DMS114 treated with DMSO at 0.1 percent for 48 hours (cell line): ENCODE measurements at regions not wholly inside any gene's neighbourhood (a gene's known extent, or its start where the extent isn't known, plus 50 kb on each side); places are given as distances from the start of the nearest gene placed in this dataset.
"Not testable (repeated sequence)": the region's sequence is repeated elsewhere in the genome, so short reads cannot be mapped to it uniquely, and the experiment has no call there.

ENCODE experiments used
- DNase-seq: peaks from one replicate; lab custom pipeline; 2025; ENCODE audit not compliant: unreplicated experiment; lab: John Stamatoyannopoulos, UW

- DNase-seq = no peak
Measured at GRCh38 chr12:5259523-5259922, 172.4 kb upstream of the NTF3 start.

- no peak for DNase-seq
Measured at GRCh38 chr12:5260086-5260485, 171.8 kb upstream of the NTF3 start.

- no peak for DNase-seq
Measured at GRCh38 chr12:5260591-5261086, 171.3 kb upstream of the NTF3 start.

- no peak for DNase-seq
Measured at GRCh38 chr12:5262450-5262849, 169.5 kb upstream of the NTF3 start.

GRCh38 chr12:5262885-5263284 lies 169.0 kb upstream of the NTF3 start:
- DNase-seq = no peak

- no peak for DNase-seq
Measured at GRCh38 chr12:5264006-5264405, 167.9 kb upstream of the NTF3 start.

- DNase-seq = no peak
Measured at GRCh38 chr12:5267603-5268423, 164.1 kb upstream of the NTF3 start.

GRCh38 chr12:5268424-5269210 lies 163.3 kb upstream of the NTF3 start:
- DNase-seq = no peak

- DNase-seq = no peak
Measured at GRCh38 chr12:5269846-5270245, 162.1 kb upstream of the NTF3 start.

GRCh38 chr12:5272018-5272785 lies 159.7 kb upstream of the NTF3 start:
- DNase-seq = no peak

GRCh38 chr12:5273709-5274108 lies 158.2 kb upstream of the NTF3 start:
- DNase-seq = no peak

GRCh38 chr12:5276327-5276880 lies 155.5 kb upstream of the NTF3 start:
- DNase-seq = no peak

- no peak for DNase-seq
Measured at GRCh38 chr12:5280086-5280485, 151.8 kb upstream of the NTF3 start.

- not testable (repeated sequence) for DNase-seq
Measured at GRCh38 chr12:5290368-5290767, 141.5 kb upstream of the NTF3 start.

- DNase-seq = no peak
Measured at GRCh38 chr12:5292651-5293050, 139.3 kb upstream of the NTF3 start.

- DNase-seq = no peak
Measured at GRCh38 chr12:5293773-5294172, 138.1 kb upstream of the NTF3 start.

- no peak for DNase-seq
Measured at GRCh38 chr12:5294274-5295070, 137.4 kb upstream of the NTF3 start.

GRCh38 chr12:5295151-5295550 lies 136.8 kb upstream of the NTF3 start:
- DNase-seq = no peak

GRCh38 chr12:5295996-5296395 lies 135.9 kb upstream of the NTF3 start:
- no peak for DNase-seq

- DNase-seq = no peak
Measured at GRCh38 chr12:5301539-5301938, 130.4 kb upstream of the NTF3 start.
